GM13976 (cell line): ENCODE measurements at regions not wholly inside any gene's neighbourhood (a gene's known extent, or its start where the extent isn't known, plus 50 kb on each side); places are given as distances from the start of the nearest gene placed in this dataset.
"Not testable (repeated sequence)": the region's sequence is repeated elsewhere in the genome, so short reads cannot be mapped to it uniquely, and the experiment has no call there.

Experiments used
- DNase-seq: peaks from one replicate; pipeline ENCODE4 v3.0.0; 2012; ENCODE audit warnings: low spot score
- in situ Hi-C: fragments of 300-500 bp; cut with MboI; formaldehyde crosslinking; loops from one replicate; pipeline ENCODE4 v1.12.0; 2022; ENCODE audit warnings: low sequenced_read_pairs, mixed read lengths, inconsistent platforms; ENCODE audit not compliant: unreplicated experiment
- TF ChIP-seq, protein P1 (sequence below): IDR thresholded peaks from 2 replicates; pipeline ENCODE4 v1.5.1; 2012; ENCODE audit warnings: borderline replicate concordance, mild to moderate bottlenecking; ENCODE audit not compliant: insufficient read depth; ENCODE audit errors: extremely low read depth, missing control alignments, control extremely low read depth

DNA sequence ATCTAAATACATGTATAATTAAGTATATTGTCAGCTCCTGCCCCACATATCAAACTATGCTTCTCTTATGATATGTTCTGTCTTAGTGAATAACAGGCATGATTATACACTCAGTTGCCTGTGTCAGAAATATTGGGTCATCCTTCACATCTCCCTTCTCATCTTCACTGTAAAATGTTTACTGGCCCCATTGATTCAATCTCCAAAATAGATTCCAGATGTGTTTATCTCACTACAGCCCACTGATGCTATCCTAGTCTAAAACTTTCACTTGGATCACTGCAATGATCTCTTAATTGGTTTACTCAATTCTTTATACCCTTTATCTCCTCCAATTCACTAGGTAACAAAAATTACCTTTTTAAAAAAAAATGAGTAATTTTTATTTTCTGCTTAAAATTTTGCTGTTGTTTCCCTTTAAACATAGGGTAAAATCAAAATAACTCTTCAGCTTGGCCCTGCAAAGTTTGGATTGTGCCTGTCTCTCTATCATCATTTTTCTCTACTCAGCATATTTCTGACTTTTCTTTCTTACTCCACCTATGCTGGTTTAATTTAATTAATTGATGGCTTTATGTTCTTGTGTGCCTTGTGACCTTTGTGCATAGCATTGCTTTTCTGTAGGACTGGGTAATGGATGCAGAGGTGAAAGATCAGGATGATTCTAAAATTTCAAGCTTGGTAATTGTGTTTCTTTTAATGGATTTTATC lies 233.9 kb upstream of the FOXP2 start:
- in situ Hi-C loops = no loop called here
- no peak for DNase-seq
- TF ChIP-seq, protein P1, sequence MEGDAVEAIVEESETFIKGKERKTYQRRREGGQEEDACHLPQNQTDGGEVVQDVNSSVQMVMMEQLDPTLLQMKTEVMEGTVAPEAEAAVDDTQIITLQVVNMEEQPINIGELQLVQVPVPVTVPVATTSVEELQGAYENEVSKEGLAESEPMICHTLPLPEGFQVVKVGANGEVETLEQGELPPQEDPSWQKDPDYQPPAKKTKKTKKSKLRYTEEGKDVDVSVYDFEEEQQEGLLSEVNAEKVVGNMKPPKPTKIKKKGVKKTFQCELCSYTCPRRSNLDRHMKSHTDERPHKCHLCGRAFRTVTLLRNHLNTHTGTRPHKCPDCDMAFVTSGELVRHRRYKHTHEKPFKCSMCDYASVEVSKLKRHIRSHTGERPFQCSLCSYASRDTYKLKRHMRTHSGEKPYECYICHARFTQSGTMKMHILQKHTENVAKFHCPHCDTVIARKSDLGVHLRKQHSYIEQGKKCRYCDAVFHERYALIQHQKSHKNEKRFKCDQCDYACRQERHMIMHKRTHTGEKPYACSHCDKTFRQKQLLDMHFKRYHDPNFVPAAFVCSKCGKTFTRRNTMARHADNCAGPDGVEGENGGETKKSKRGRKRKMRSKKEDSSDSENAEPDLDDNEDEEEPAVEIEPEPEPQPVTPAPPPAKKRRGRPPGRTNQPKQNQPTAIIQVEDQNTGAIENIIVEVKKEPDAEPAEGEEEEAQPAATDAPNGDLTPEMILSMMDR = no peak

DNA sequence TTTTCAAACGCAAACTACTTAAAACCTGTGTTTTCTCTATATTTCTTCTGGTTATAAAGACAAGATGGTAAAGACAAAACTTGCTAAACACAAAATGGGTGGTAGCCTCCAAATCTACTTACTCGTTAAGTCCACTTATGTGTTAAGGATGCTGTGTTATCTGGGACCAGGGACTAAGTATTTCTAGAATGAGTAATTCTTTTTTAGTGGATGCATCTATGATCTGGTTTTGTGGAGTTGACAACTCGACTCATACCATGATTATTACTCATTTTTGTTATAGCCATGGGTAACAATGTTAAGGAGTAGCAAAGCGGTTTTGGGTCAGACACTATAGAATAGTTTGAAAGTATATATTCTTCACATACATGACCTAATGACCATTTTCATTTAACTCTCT lies 239.5 kb upstream of the FOXP2 start:
- TF ChIP-seq, protein P1 = no peak
- DNase-seq = no peak
- in situ Hi-C loops = no loop called here

DNA sequence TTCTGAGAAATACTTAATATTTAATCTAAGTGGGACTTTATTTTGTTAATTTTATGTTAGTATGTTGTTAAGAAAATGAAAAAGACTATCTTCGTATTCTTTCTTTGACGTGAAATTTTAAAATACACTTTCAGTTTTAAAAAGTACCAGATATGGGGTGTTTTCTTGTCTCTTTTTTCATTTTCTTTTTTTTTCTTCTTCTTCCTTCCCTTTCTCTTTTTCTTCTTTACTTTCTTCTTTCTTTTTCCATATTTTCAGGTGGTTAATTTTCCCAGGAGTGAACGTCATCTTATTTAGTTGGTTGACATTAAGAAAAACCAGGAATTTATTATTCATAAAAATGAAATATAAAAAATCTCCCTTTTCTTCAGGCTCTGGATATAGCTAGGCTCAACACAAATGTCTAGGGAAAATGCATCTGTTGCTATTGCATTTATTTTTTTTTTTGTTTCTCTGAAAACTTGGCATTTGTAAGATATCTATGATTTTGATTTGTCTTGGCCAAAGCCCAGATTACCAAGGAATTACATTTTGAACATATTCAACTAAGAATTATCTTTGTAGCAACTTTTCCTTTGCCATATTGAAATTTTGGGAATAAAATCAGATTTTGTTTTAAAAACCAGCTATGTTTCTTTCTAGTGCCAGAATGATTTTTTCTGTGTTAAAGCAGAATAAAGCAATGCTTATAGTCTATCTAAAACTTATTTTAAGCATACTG lies 241.3 kb upstream of the FOXP2 start:
- in situ Hi-C loops = no loop called here

GRCh38 chr7:114169389-114169788 lies 245.2 kb upstream of the FOXP2 start:
- DNase-seq, in situ Hi-C loops: not testable (repeated sequence)

More for the DNA sequence above, 241.3 kb upstream of the FOXP2 start:
- TF ChIP-seq, protein P1 = no peak
- DNase-seq = no peak

DNA sequence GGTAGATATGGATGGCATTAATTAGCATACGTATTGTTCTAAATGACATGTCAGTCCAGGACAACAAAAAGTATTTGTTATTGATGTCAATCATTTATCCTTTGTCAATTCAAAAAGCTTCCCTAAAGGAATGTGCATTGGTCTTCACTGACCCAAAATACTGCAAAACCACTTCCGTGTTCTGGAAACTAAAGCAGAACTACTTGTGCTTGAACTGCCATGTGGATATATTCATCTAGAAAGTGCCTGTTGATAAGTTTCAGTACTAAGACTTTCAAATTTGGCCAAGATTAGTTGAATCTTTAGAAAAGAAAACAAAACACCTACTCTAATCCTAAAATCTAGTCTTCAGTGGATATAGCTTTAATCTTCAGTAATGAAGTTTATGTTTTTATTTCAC lies 242.1 kb upstream of the PPP1R3A start:
- DNase-seq = no peak
- in situ Hi-C loops = no loop called here
- TF ChIP-seq, protein P1 = no peak

DNA sequence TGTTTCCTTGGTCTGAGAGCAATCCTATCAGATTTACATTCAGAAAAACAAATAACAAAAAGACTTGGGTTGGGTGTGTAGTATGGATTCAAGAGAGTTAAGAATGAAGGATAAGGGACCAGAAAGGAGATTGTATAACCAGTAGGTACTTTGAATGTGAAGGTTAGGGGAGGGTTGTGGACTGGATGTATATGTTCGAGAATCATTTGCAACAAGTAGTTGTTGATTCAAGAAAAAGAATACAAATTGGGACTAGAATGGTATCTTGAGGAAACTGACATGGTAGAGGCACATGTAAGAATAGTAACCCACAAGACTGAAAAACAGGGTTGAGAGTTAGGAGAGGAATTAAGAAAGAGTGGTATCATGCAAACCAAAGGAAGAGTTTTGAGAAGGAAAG lies 240.0 kb upstream of the PPP1R3A start:
- DNase-seq = no peak
- TF ChIP-seq, protein P1 = no peak
- in situ Hi-C loops = no loop called here

DNA sequence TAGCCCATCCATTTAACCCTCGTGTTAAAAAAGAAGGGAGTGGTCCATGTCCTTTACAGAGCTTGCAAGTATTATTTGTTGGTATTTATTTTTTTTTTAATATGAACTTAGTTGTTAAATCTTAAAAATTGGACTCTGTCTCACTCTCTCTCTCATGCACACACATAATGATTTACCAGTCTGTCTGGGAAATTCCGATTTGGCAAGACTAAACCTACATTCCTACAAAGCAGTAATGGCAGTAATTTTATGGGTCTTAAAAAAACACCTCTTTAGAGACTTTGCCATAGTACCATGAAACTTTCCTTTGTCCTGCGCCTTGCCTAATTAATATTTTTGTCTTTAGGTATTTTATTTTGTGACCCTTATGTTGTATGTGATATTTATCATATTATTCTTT lies 239.5 kb upstream of the PPP1R3A start:
- in situ Hi-C loops = no loop called here
- TF ChIP-seq, protein P1 = no peak
- no peak for DNase-seq
